HG03354 (cell line): ENCODE measurements at regions not wholly inside any gene's neighbourhood (a gene's known extent, or its start where the extent isn't known, plus 50 kb on each side); places are given as distances from the start of the nearest gene placed in this dataset.
A peak's percentile ranks its signal among the peaks of the same experiment; 100 is the strongest.
"Not testable (repeated sequence)": the region's sequence is repeated elsewhere in the genome, so short reads cannot be mapped to it uniquely, and the experiment has no call there.

ENCODE experiments used
- ATAC-seq: cut with Tn5 transposase; IDR thresholded peaks from one replicate; pipeline ENCODE4 v1.9.1; 2021; ENCODE audit warnings: mild to moderate bottlenecking; ENCODE audit not compliant: unreplicated experiment, poor library complexity, severe bottlenecking

GRCh38 chr6:130602151-130602770 lies 224.9 kb upstream of the SMLR1 start:
- no peak for ATAC-seq

GRCh38 chr6:130603391-130603790 lies 223.8 kb upstream of the SMLR1 start:
- ATAC-seq: no peak

- no peak for ATAC-seq
Measured at GRCh38 chr6:130604841-130605399, 222.3 kb upstream of the SMLR1 start.

GRCh38 chr6:130610303-130610702 lies 216.9 kb upstream of the SMLR1 start:
- ATAC-seq: no peak

GRCh38 chr6:130611366-130611765 lies 215.8 kb upstream of the SMLR1 start:
- ATAC-seq: no peak

- ATAC-seq: no peak
Measured at GRCh38 chr6:130613176-130613575, 214.0 kb upstream of the SMLR1 start.

GRCh38 chr6:130615816-130616215 lies 211.4 kb upstream of the SMLR1 start:
- no peak for ATAC-seq

- ATAC-seq: no peak
Measured at GRCh38 chr6:130617658-130618057, 209.5 kb upstream of the SMLR1 start.

GRCh38 chr6:130618806-130619205 lies 208.4 kb upstream of the SMLR1 start:
- not testable (repeated sequence) for ATAC-seq

GRCh38 chr6:130620338-130620781 lies 206.8 kb upstream of the SMLR1 start:
- no peak for ATAC-seq

GRCh38 chr6:130622142-130622541 lies 205.1 kb upstream of the SMLR1 start:
- peak; percentile 39 for ATAC-seq

- no peak for ATAC-seq
Measured at GRCh38 chr6:130624046-130624445, 203.2 kb upstream of the SMLR1 start.

GRCh38 chr6:130625825-130626527 lies 201.2 kb upstream of the SMLR1 start:
- peak; percentile 79 for ATAC-seq

GRCh38 chr6:130628862-130629261 lies 198.3 kb upstream of the SMLR1 start:
- no peak for ATAC-seq

GRCh38 chr6:130629640-130630039 lies 197.6 kb upstream of the SMLR1 start:
- no peak for ATAC-seq

- ATAC-seq: no peak
Measured at GRCh38 chr6:130632277-130632676, 194.9 kb upstream of the SMLR1 start.

- ATAC-seq: no peak
Measured at GRCh38 chr6:130632897-130633296, 194.3 kb upstream of the SMLR1 start.

GRCh38 chr6:130643361-130643760 lies 183.8 kb upstream of the SMLR1 start:
- ATAC-seq: no peak

GRCh38 chr6:130644175-130644574 lies 183.0 kb upstream of the SMLR1 start:
- ATAC-seq: no peak

GRCh38 chr6:130644769-130645168 lies 182.4 kb upstream of the SMLR1 start:
- ATAC-seq: not testable (repeated sequence)

GRCh38 chr6:130647246-130647645 lies 180.0 kb upstream of the SMLR1 start:
- ATAC-seq: no peak
